ENCODE measurements at regions not wholly inside any gene's neighbourhood (a gene's known extent, or its start where the extent isn't known, plus 50 kb on each side); places are given as distances from the start of the nearest gene placed in this dataset.

GRCh38 chr7:23973264-23973663, 263.2 kb downstream of the STK31 start:
- TF ChIP-seq CTCF (conservative IDR thresholded peaks at IDR 0.05), result no peak
- no peak overlapping the region for H3K27ac ChIP-seq

GRCh38 chr7:23980081-23980480, 270.1 kb downstream of the STK31 start:
- H3K27ac ChIP-seq, result peak overlapping the region; percentile 82; the same call in 1 of the 2 replicates
- no peak for TF ChIP-seq CTCF (conservative IDR thresholded peaks at IDR 0.05)

- peak overlapping the region; percentile 82 for H3K27ac ChIP-seq
- TF ChIP-seq CTCF (conservative IDR thresholded peaks at IDR 0.05), result no peak
Measured at GRCh38 chr7:23981314-23981713, 271.3 kb downstream of the STK31 start.

GRCh38 chr7:23981758-23982157, 271.7 kb downstream of the STK31 start:
- H3K27ac ChIP-seq, result peak overlapping the region; percentile 82
- no peak for TF ChIP-seq CTCF (conservative IDR thresholded peaks at IDR 0.05)

- TF ChIP-seq CTCF (conservative IDR thresholded peaks at IDR 0.05), result no peak
- H3K27ac ChIP-seq, result no peak overlapping the region
Measured at GRCh38 chr7:24005517-24005916, 278.5 kb upstream of the NPY start.

GRCh38 chr7:24010495-24010894, 273.5 kb upstream of the NPY start:
- H3K27ac ChIP-seq, result peak overlapping the region; percentile 52
- TF ChIP-seq CTCF (conservative IDR thresholded peaks at IDR 0.05), result no peak

GRCh38 chr7:24017519-24017918, 266.5 kb upstream of the NPY start:
- no peak for TF ChIP-seq CTCF (conservative IDR thresholded peaks at IDR 0.05)
- no peak overlapping the region for H3K27ac ChIP-seq

- no peak for TF ChIP-seq CTCF (conservative IDR thresholded peaks at IDR 0.05)
- no peak overlapping the region for H3K27ac ChIP-seq
Measured at GRCh38 chr7:24018331-24018730, 265.7 kb upstream of the NPY start.
